IMR-90 (cell line): ENCODE measurements at regions not wholly inside any gene's neighbourhood (a gene's known extent, or its start where the extent isn't known, plus 50 kb on each side); places are given as distances from the start of the nearest gene placed in this dataset.

ENCODE experiments used
- ATAC-seq: fragments of 200-7000 bp; cut with Tn5 transposase; 2 replicates; pipeline ENCODE4 v1.9.1; 2020; ENCODE audit warnings: low read depth, mild to moderate bottlenecking, moderate library complexity
- BruUV-seq: library from RNA; stranded (reverse); fragments of 400-500 nt; replicated peaks from 2 replicates; lab custom pipeline; 2021; lab: Mats Ljungman, UMichigan
- CTCF ChIA-PET: fragments of 300-600 bp; formaldehyde crosslinking; extraction: SDS; loops from one replicate; lab custom pipeline; 2021; ENCODE audit warnings: antibody characterized with exemption; lab: Yijun Ruan, JAX
- POLR2A ChIA-PET: fragments of 300-600 bp; sonication (Branson Sonifier 250); formaldehyde crosslinking; loops from one replicate; lab custom pipeline; 2022; ENCODE audit warnings: antibody characterized with exemption; ENCODE audit not compliant: unreplicated experiment; lab: Charles Lee
- DNase-seq: peaks from one replicate; pipeline ENCODE4 v3.0.0; 2013
- H2AFZ ChIP-seq: replicated peaks from 2 replicates; pipeline ENCODE3; 2013; ENCODE audit warnings: low read length, mild to moderate bottlenecking; ENCODE audit not compliant: poor library complexity
- H2AK5ac ChIP-seq: 2 replicates; pipeline ENCODE4 v1.6.1; 2013; ENCODE audit warnings: low read depth, low read length, inconsistent platforms
- H2AK9ac ChIP-seq: replicated peaks from 2 replicates; pipeline ENCODE3; 2013; ENCODE audit warnings: mild to moderate bottlenecking, low read depth, low read length, moderate library complexity; ENCODE audit not compliant: poor library complexity
- H2BK120ac ChIP-seq: 2 replicates; pipeline ENCODE4 v1.6.1; 2013; ENCODE audit warnings: low read depth, low read length, inconsistent platforms
- H2BK15ac ChIP-seq: 3 replicates; pipeline ENCODE4 v1.6.1; 2013; ENCODE audit warnings: low read depth, low read length, inconsistent platforms
- H2BK20ac ChIP-seq: 2 replicates; pipeline ENCODE4 v1.6.1; 2013; ENCODE audit warnings: low read depth, mild to moderate bottlenecking, inconsistent platforms, low read length, moderate library complexity
- H2BK5ac ChIP-seq: 2 replicates; pipeline ENCODE4 v1.6.1; 2013; ENCODE audit warnings: mild to moderate bottlenecking, low read depth, low read length, inconsistent platforms; ENCODE audit not compliant: poor library complexity, severe bottlenecking
- H3K14ac ChIP-seq: replicated peaks from 2 replicates; pipeline ENCODE4 v1.6.1; 2013; ENCODE audit warnings: low read depth, low read length, inconsistent platforms
- H3K18ac ChIP-seq: 2 replicates; pipeline ENCODE4 v1.6.1; 2013; ENCODE audit warnings: low read depth, low read length, control low read depth
- H3K23ac ChIP-seq: 2 replicates; pipeline ENCODE4 v1.6.1; 2013; ENCODE audit warnings: low read depth, low read length, inconsistent platforms
- H3K27ac ChIP-seq: 2 replicates; pipeline ENCODE4 v1.5.1; 2013; ENCODE audit warnings: mild to moderate bottlenecking, control low read depth, low read length; ENCODE audit not compliant: insufficient read depth
- H3K27me3 ChIP-seq: 2 replicates; pipeline ENCODE4 v1.6.1; 2013; ENCODE audit warnings: low read length; ENCODE audit not compliant: control insufficient read depth, insufficient read depth
- H3K36me3 ChIP-seq: 2 replicates; pipeline ENCODE4 v1.6.1; 2013; ENCODE audit warnings: low read length, mixed read lengths; ENCODE audit not compliant: control insufficient read depth, insufficient read depth
- H3K4ac ChIP-seq: 2 replicates; pipeline ENCODE4 v1.6.1; 2013; ENCODE audit warnings: low read depth, low read length, inconsistent platforms
- H3K4me1 ChIP-seq: 2 replicates; pipeline ENCODE4 v1.6.1; 2013; ENCODE audit warnings: low read length, mixed read lengths; ENCODE audit not compliant: control insufficient read depth, insufficient read depth
- H3K4me2 ChIP-seq: 2 replicates; pipeline ENCODE4 v1.6.1; 2013; ENCODE audit warnings: low read depth, mild to moderate bottlenecking, control low read depth, low read length, moderate library complexity
- H3K4me3 ChIP-seq: 2 replicates; pipeline ENCODE4 v1.5.1; 2013; ENCODE audit warnings: low read depth, mild to moderate bottlenecking, control low read depth, low read length, moderate library complexity; ENCODE audit not compliant: insufficient read depth
- H3K56ac ChIP-seq: 2 replicates; pipeline ENCODE4 v1.6.1; 2013; ENCODE audit warnings: low read length, inconsistent platforms; ENCODE audit not compliant: insufficient read depth; ENCODE audit errors: extremely low read depth
- H3K79me1 ChIP-seq, 2 experiments: 2 replicates each; pipeline ENCODE4 v1.6.1; 2013; ENCODE audit warnings: low read length in 2 of 2, inconsistent platforms in 1 of 2, low read depth in 1 of 2
- H3K9ac ChIP-seq: 2 replicates; pipeline ENCODE4 v1.6.1; 2013; ENCODE audit warnings: low read depth, low read length, control low read depth
- H3K9me1 ChIP-seq: 2 replicates; pipeline ENCODE4 v1.6.1; 2013; ENCODE audit warnings: low read length, inconsistent platforms; ENCODE audit not compliant: insufficient read depth
- H3K9me3 ChIP-seq: 2 replicates; pipeline ENCODE4 v1.6.1; 2013; ENCODE audit warnings: low read length; ENCODE audit not compliant: control insufficient read depth, insufficient read depth
- H4K20me1 ChIP-seq: 2 replicates; pipeline ENCODE4 v1.6.1; 2013; ENCODE audit warnings: low read length, inconsistent platforms; ENCODE audit not compliant: insufficient read depth
- H4K5ac ChIP-seq: 2 replicates; pipeline ENCODE4 v1.6.1; 2013; ENCODE audit warnings: mild to moderate bottlenecking, low read depth, low read length, control low read depth
- H4K8ac ChIP-seq, 2 experiments: 2 replicates each; pipeline ENCODE4 v1.6.1; 2013; ENCODE audit warnings: low read depth in 2 of 2, low read length in 2 of 2, control low read depth in 1 of 2, inconsistent platforms in 1 of 2
- H4K91ac ChIP-seq: 2 replicates; pipeline ENCODE4 v1.6.1; 2013; ENCODE audit warnings: low read depth, low read length, inconsistent platforms; ENCODE audit not compliant: insufficient read depth
- CHD1 ChIP-seq: IDR thresholded peaks from 2 replicates; pipeline ENCODE4 v1.6.1; 2012; ENCODE audit warnings: low read depth, low read length, improper control_type of control experiment
- ELK1 ChIP-seq: fragments of 150-350 bp; IDR thresholded peaks from 2 replicates; pipeline ENCODE4 v1.6.1; 2016; ENCODE audit warnings: low read depth, mild to moderate bottlenecking, low read length, moderate library complexity, borderline replicate concordance
- MAFK ChIP-seq: IDR thresholded peaks from 2 replicates; pipeline ENCODE4 v1.6.1; 2012; ENCODE audit warnings: low read depth, low read length, improper control_type of control experiment
- MAZ ChIP-seq: IDR thresholded peaks from 2 replicates; pipeline ENCODE4 v1.6.1; 2012; ENCODE audit warnings: low read depth, mild to moderate bottlenecking, low read length, improper control_type of control experiment, moderate library complexity, borderline replicate concordance
- RAD21 ChIP-seq: IDR thresholded peaks from 2 replicates; pipeline ENCODE4 v1.6.1; 2012; ENCODE audit warnings: low read length, improper control_type of control experiment
- RCOR1 ChIP-seq: IDR thresholded peaks from 2 replicates; pipeline ENCODE4 v1.6.1; 2012; ENCODE audit warnings: mild to moderate bottlenecking, low read length, improper control_type of control experiment; ENCODE audit not compliant: insufficient replicate concordance
- USF2 ChIP-seq: fragments of 150-350 bp; IDR thresholded peaks from 2 replicates; pipeline ENCODE4 v1.6.1; 2017; ENCODE audit warnings: mild to moderate bottlenecking, antibody characterized with exemption, low read length, low read depth
- WGBS, 2 experiments: methylation state at CpG; one replicate each; pipeline versions ENCODE4 v1.1.5 to v1.1.7; 2013; ENCODE audit warnings: missing lambda C conversion rate in 2 of 2; ENCODE audit not compliant: insufficient read length in 1 of 2; ENCODE audit errors: extremely low coverage in 2 of 2; 5-methylcytosine and 5-hydroxymethylcytosine counted together
- dilution Hi-C: fragments of 300-500 bp; cut with HindIII; formaldehyde crosslinking; loops from one replicate; pipeline ENCODE4 v1.14.3; 2018; ENCODE audit warnings: low sequenced_read_pairs; ENCODE audit not compliant: unreplicated experiment
- in situ Hi-C: fragments of 300-500 bp; cut with MboI; formaldehyde crosslinking; loops from 3 replicates; pipeline ENCODE4 v1.14.3; 2019; ENCODE audit warnings: low sequenced_read_pairs, inconsistent platforms, mixed read lengths
- intact Hi-C: fragments of 100-400 bp; cut with micrococcal nuclease; formaldehyde crosslinking; loops from 2 replicates; pipeline ENCODE4 v1.10.0; 2022

GRCh38 chr20:20783450-20783849 is 71.0 kb upstream of the RALGAPA2 start:
- Histone ChIP-seq H3K4me1 (no peaks in the 10 kb centered on the region), H3K18ac (no peak overlapping the region), H3K27ac (no peak overlapping the region), H2AFZ (no peak overlapping the region), H3K36me3 (no peaks in the 10 kb centered on the region), H2BK5ac (no peak overlapping the region), H3K14ac (no peak overlapping the region), H3K9me3 (no peaks in the 10 kb centered on the region), H3K9ac (no peak overlapping the region), H2BK15ac (no peak overlapping the region), H3K23ac (no peak overlapping the region), H4K20me1 (no peaks in the 10 kb centered on the region), H4K91ac (no peak overlapping the region), H3K4me3 (no peak overlapping the region), H4K8ac (no peak overlapping the region), H2BK20ac (no peak overlapping the region), H2AK9ac (no peak overlapping the region), H3K79me1 (no peaks in the 10 kb centered on the region), H2AK5ac (no peak overlapping the region), H3K27me3 (no peaks in the 10 kb centered on the region), H3K9me1 (no peaks in the 10 kb centered on the region), H3K4ac (no peak overlapping the region), H2BK120ac (no peak overlapping the region), H3K56ac (no peak overlapping the region), H4K5ac (no peak overlapping the region), H3K4me2 (no peak overlapping the region)
- no peak for ATAC-seq
- ChIA-PET POLR2A (no interaction called here), CTCF (interaction anchor here (0.6 kb wide), 1 partner anchor 51 kb away, joined by 3 read pairs; no protein-coding TSS in a partner anchor)
- no peak for DNase-seq
- TF ChIP-seq USF2: no peak
- no peak for TF ChIP-seq CHD1
- TF ChIP-seq RCOR1: no peak
- TF ChIP-seq MAFK: no peak
- TF ChIP-seq ELK1: no peak
- no peak for TF ChIP-seq RAD21
- no peak for TF ChIP-seq MAZ
- BruUV-seq: no TSS peak
- 14% methylated on average over 4 of the region's 6 CpGs; no CpG with 5 or more reads in 1 of the 2 experiments for WGBS, 2 experiments
- in situ Hi-C loops: no loop called here
- dilution Hi-C loops: no loop called here
- intact Hi-C loops: no loop called here
